ENCODE measurements at regions not wholly inside any gene's neighbourhood (a gene's known extent, or its start where the extent isn't known, plus 50 kb on each side); places are given as distances from the start of the nearest gene placed in this dataset.

DNA sequence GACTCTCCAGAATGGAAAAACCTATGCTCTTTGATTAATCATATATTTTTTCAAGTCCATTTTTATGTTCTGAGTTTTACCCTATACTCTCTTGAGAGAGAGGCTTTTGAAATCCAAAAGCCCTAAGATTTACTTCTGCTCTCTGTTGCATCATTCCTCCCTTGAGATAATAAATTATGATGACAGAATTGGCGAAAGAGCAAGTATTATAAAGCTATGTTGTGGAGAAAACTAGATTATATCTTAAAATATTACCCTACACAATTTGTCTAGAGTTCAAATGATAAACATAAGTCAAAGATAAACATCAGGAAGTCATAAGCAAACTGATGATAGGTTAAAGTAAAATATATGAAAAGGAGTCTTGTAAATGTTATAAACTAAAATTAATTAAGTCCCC lies 293.4 kb upstream of the MME start:
- no peak for ATAC-seq
- TF ChIP-seq CTCF (IDR thresholded peaks at IDR 0.05 in 4 of 5, conservative IDR thresholded peaks at IDR 0.05 in 1 of 5) (no peak), POLR2A (IDR thresholded peaks at IDR 0.05) (no peak)
- H3K36me3 ChIP-seq, result no peaks in the 10 kb centered on the region
- H3K4me1 ChIP-seq, result peaks cover 0 to 9% of the 10 kb centered on the region in 2 donors
- no peak overlapping the region for H3K27ac ChIP-seq
- H3K27me3 ChIP-seq, result no peaks in the 10 kb centered on the region
- no peak overlapping the region for H3K4me3 ChIP-seq
- in situ Hi-C loops (cut with MboI; ENCODE audit: low sequenced_read_pairs in 4 of 4) (no loop called here), intact Hi-C loops (cut with DNase I; ENCODE audit: low total_unique reads) (loop anchor here (5.0 kb wide), 1 partner anchor 76 kb away; no protein-coding TSS in a partner anchor)
- H3K9me3 ChIP-seq, result no peaks in the 10 kb centered on the region
- DNase-seq, result no peak

- Histone ChIP-seq H3K27me3 (no peaks in the 10 kb centered on the region), H3K4me1 (peaks cover 0 to 12% of the 10 kb centered on the region in 2 donors), H3K27ac (peak overlapping the region; percentile 27 to 48 (median 40)), H3K36me3 (no peaks in the 10 kb centered on the region), H3K4me3 (no peak overlapping the region), H3K9me3 (no peaks in the 10 kb centered on the region)
- no peak for DNase-seq
- intact Hi-C loops (cut with DNase I; ENCODE audit: low total_unique reads), result no loop called here
- in situ Hi-C loops (cut with MboI; ENCODE audit: low sequenced_read_pairs in 4 of 4), result no loop called here
- ATAC-seq, result peak; percentile 61 to 68
- no peak for TF ChIP-seq CTCF (IDR thresholded peaks at IDR 0.05 in 4 of 5, conservative IDR thresholded peaks at IDR 0.05 in 1 of 5)
- no peak for TF ChIP-seq POLR2A (IDR thresholded peaks at IDR 0.05)
Measured at GRCh38 chr3:154783521-154783931, 296.6 kb upstream of the MME start.

GRCh38 chr3:154783061-154783460 lies 297.1 kb upstream of the MME start:
- peak in 1 of 2 donors; percentile 39 for ATAC-seq
- Histone ChIP-seq H3K27ac (peak overlapping the region in 2 of 4 donors; percentile 43 to 48), H3K36me3 (no peaks in the 10 kb centered on the region), H3K4me3 (no peak overlapping the region), H3K4me1 (peaks cover 0 to 12% of the 10 kb centered on the region in 2 donors), H3K9me3 (no peaks in the 10 kb centered on the region), H3K27me3 (no peaks in the 10 kb centered on the region)
- DNase-seq, result no peak
- TF ChIP-seq POLR2A (IDR thresholded peaks at IDR 0.05), result no peak
- no peak for TF ChIP-seq CTCF (IDR thresholded peaks at IDR 0.05 in 4 of 5, conservative IDR thresholded peaks at IDR 0.05 in 1 of 5)
- intact Hi-C loops (cut with DNase I; ENCODE audit: low total_unique reads), result no loop called here
- in situ Hi-C loops (cut with MboI; ENCODE audit: low sequenced_read_pairs in 4 of 4), result no loop called here

DNA sequence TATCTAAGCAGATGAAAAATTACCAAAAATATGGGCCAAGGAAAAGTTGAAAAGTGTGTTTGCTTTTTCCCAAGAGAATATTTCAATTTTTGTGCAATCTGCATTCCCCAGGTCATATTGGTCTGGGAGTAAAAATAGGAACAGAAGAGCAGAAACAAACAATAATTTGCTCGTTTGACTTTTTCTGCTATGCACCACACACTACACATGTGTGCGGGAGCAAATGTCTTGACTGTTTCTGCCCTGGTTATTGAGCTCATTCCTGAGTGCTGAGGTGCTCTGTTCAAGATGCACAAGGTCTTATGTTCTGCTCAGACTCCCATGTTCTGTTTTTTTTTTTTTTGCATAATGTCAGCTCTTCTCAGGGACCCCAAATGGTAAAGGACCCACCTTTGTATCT lies 298.0 kb upstream of the MME start:
- Histone ChIP-seq H3K4me3 (no peak overlapping the region), H3K27ac (peak overlapping the region in 1 of 4 donors; percentile 48), H3K36me3 (no peaks in the 10 kb centered on the region), H3K9me3 (no peaks in the 10 kb centered on the region), H3K4me1 (peaks cover 0 to 12% of the 10 kb centered on the region in 2 donors), H3K27me3 (no peaks in the 10 kb centered on the region)
- TF ChIP-seq POLR2A (IDR thresholded peaks at IDR 0.05) (no peak), CTCF (IDR thresholded peaks at IDR 0.05 in 4 of 5, conservative IDR thresholded peaks at IDR 0.05 in 1 of 5) (no peak)
- ATAC-seq (no peak), DNase-seq (no peak)
- in situ Hi-C loops (cut with MboI; ENCODE audit: low sequenced_read_pairs in 4 of 4), result no loop called here
- intact Hi-C loops (cut with DNase I; ENCODE audit: low total_unique reads), result no loop called here

DNA sequence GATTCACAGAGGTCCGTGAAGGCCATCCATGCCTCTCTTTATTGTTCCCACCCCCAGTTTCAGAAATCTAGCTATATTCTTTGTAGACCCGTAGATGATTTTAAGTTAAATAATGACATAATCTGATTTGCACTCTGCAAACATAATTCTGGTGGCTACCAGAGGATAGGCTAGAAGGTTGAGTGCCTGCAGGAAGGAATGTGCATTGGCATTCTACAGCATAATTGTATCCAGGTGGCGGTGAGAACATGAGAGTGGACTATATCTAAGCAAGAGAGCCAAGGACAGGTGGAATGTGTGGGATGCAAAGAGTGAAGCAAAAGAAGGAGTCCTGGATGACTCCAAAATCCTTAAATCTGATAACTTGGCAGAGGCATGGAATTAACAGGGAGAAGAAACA lies 298.5 kb upstream of the MME start:
- DNase-seq (no peak), ATAC-seq (no peak)
- Histone ChIP-seq H3K27me3 (no peaks in the 10 kb centered on the region), H3K9me3 (no peaks in the 10 kb centered on the region), H3K4me1 (peaks cover 3 to 18% of the 10 kb centered on the region in 2 donors), H3K4me3 (no peak overlapping the region), H3K36me3 (no peaks in the 10 kb centered on the region), H3K27ac (peak overlapping the region in 2 of 4 donors; percentile 6 to 41)
- no peak for TF ChIP-seq POLR2A (IDR thresholded peaks at IDR 0.05)
- TF ChIP-seq CTCF (IDR thresholded peaks at IDR 0.05 in 4 of 5, conservative IDR thresholded peaks at IDR 0.05 in 1 of 5), result no peak
- in situ Hi-C loops (cut with MboI; ENCODE audit: low sequenced_read_pairs in 4 of 4), result no loop called here
- intact Hi-C loops (cut with DNase I; ENCODE audit: low total_unique reads), result no loop called here
